HG03432 (cell line): ENCODE measurements at regions not wholly inside any gene's neighbourhood (a gene's known extent, or its start where the extent isn't known, plus 50 kb on each side); places are given as distances from the start of the nearest gene placed in this dataset.

Experiments
- ATAC-seq: cut with Tn5 transposase; IDR thresholded peaks from one replicate; pipeline ENCODE4 v1.9.1; 2021; ENCODE audit warnings: mild to moderate bottlenecking, moderate library complexity; ENCODE audit not compliant: unreplicated experiment

DNA sequence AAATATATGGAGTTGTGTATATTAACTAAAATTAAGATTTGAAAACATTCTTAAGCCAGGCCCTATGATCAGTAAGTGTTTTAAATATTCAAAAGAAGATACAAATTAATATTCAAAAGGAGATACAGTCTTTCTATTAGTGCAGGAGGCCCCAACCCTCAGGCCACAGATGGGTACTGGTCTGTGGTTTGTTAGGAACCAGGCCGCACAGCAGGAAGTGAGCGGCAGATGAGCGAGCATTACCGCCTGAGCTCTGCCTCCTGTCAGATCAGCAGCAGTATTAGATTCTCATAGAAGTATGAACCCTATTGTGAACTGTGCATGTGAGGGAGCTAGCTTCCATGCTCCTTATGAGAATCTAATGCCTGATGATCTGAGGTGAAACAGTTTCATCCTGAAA lies 232.9 kb downstream of the FOXO1 start:
- ATAC-seq: peak; percentile 42

DNA sequence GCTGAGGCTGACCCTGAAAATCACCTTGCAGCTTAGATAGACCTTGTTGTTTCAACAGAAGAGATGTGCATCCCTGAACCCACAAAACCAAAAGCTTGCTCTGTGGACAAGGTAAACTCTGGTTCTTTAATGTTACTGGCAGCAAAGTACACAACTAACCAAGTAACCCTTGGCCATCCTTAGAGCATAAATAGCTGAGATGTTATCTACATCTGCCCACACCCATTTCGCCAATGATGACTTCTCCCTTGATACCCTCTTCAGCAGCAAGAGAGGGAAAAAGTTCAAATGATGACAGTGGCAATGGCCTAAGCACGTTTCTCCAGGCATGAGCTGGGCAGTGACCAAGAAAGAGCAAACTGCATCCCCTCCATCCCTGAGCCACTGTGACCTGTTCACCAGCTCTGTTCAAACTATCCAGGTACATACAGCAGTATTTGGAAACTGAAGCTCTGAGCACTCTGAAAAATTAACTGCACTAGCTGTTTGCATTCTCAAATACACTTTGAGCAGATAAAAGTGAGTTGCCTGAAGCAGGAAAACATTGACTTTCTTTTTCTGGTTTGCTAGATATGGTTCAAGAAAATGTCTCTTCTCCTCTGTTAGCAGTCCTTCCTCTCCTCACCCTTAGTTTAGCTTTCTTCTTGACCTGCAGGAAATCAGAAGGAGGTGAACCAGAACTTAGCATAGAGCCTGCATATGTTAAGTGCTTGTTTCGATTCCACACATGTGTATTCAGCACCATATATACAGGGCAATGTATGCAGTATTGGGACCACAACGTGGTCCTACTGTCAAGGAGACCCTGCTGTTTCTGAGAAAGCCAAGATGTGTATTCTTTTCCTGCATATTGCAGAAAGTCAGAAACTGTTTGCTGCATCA lies 231.7 kb downstream of the FOXO1 start:
- peak; percentile 39 for ATAC-seq

DNA sequence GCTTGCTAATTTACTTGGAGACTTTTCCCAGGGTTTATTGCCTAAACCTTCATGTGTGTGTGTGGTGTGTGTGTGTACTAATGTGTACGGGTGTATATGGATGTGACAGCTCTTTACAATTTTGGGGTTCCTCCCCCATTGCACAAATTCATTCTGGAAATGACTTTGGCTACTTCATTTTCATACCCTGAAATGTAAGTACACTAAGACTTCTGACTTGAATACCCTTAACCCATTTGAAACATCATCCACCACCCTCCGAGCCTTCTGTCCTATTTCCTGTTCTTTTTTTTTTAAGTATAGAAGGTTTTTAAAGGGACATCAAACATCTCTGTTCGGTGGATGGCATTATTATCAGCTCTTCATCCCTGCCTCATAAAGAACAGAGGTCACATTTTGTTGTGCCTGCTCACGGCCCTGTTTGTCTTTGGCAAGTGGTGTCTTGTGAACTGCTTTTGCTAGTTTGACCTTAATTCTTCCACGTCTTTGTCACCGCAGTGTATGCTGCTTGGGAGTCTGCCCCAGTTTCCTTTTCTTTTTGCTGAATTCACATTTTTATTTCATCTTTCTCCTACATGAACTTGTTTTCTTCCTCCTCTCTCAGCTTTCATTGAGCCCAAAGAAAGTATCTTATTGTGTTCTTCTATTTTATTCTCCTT lies 228.3 kb downstream of the FOXO1 start:
- ATAC-seq: no peak

DNA sequence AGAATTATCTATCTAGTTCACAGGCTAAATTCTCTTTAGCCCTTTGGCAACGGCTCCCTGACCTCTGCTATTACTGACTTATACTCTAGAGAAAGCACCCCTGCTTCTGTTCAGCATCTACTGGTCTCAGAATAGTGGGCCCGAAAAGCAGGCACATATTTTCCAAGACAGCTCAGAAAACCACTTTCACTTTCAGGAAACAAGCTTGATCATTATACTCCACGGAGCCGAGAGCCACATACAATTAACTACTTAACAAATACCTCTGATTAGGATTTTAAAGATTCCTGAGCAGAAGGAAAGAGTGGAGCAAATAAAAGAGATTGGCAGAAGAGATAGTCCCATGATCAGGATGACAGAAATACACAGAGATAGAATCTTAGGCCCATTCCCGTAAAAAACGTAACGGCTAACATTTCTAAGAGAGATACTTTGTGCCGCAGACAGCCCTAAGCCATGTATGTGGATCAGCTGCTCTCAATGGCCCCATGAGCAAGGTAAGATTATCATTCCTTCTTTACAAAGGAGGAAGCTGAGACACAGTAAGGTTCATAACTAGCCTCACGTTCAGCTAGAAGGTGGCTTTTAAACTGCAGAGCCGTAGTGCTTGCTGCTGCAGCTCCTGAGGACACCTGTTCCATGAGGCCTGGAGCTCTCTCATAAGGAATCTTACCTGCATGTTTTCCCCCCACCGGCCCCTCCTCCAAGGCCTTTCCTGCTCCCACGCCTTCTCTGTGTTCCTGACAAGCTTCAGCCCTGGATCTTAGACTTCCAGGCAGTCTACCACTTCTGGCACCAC lies 227.2 kb downstream of the FOXO1 start:
- ATAC-seq: no peak

DNA sequence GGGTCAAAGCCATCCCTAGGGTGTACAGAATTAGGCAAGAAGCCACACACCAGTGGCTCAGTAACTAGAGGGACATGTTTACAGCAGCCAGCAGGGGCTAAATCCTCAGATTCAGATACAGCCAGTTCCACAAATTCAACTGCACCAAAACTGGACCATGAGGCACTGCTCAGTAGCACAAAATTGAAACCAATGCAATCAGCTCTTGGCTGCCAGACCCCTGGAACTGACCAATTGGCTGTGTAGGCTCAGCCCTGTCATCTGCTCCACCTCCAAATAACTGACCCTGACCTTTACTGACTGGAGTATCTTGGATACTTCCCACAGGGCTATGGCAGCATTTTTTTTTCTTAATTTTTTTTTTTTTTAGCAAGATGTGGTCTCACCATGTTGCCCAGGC lies 226.5 kb downstream of the FOXO1 start:
- no peak for ATAC-seq

DNA sequence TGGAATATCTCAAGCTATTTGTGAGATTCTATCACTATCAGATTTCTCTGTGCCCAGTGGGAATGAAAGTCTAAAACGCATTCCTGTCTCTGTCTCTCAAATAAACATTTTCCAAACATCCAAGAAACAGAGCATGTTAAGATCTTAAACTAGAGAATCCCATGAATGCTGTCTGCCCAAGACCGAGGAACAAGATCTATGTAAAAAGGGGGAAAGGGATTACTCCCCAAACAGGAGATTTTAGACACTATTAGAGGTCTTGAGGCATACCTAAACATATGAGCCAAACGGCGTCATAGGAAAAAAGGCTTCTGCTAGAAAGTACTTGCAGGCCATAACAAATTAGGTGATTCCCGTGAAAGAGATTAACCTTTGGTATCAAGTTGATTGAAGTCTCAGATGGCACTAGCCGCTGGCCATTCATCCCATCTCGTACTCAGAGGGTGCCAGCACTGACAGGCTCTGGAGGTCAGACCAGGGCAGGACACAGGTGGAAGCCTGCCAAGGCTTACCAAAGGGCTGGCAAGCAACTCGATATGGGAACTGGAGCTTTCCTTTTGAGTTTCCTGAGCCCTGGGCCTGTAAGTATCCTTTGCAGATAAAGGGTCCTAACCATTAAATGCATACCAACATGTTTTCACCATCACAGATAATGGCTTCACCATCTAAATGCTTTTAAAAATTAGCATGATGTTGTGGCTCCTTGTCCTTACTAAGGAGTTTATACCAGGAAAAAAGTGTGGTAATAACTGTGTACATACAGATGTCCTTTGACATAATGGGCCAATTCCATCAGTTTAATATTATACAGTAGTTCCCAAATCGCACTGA lies 225.2 kb downstream of the FOXO1 start:
- ATAC-seq: no peak

DNA sequence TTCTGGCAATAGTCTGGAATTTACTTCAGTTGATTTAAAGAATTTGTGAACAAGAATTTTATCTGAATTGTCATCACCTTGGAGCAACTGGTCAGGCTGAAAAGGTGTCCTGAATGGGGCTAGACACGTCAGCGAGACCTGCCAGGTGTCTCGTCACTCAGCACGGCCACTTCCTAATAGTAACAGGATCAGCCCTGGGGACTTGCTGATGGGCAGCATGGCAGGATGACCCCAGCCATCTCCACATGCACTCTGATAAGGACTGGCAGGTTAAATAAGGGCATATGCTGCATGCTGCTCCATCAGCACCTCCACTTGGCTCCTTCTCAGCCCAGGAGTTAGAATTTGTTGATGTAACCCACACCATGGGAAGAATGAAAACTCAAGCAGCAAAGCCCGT lies 224.2 kb downstream of the FOXO1 start:
- ATAC-seq: no peak

DNA sequence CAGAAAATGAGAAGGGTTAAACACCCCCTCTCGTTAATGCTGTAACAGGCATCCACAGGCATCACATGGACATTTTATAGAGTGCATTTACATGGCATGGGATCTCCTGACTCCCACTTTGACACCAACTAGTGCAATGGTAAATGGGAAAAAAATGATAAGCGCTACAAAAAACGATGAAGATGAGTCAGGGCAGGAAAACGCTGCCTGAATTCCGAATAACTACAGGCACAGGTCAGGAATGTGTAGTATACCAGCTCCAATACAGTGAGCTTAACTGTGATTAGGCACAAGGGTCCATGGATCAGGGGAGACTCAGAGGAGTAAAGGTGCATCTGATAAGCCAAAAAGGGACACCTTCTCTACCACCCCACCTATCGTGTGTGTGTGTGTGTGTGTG lies 223.6 kb downstream of the FOXO1 start:
- no peak for ATAC-seq

DNA sequence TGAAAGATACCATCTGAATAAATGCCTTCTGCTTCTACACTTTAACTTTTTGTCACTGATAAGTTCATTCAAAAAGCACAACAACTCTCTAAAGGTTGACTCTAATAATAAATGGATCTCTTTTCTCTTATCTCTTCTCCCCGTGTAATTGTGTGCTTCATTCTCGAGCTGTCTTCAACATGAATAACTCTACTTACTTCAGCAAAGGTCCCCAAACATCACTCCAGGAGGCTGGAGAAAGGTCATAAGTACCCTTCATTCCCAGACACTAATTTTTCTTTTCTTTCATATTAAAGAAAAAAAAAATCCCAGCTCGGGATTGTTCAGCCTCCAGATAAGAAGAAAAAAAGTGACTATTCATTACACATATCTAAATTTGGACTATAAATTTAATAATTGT lies 222.2 kb downstream of the FOXO1 start:
- ATAC-seq: no peak

DNA sequence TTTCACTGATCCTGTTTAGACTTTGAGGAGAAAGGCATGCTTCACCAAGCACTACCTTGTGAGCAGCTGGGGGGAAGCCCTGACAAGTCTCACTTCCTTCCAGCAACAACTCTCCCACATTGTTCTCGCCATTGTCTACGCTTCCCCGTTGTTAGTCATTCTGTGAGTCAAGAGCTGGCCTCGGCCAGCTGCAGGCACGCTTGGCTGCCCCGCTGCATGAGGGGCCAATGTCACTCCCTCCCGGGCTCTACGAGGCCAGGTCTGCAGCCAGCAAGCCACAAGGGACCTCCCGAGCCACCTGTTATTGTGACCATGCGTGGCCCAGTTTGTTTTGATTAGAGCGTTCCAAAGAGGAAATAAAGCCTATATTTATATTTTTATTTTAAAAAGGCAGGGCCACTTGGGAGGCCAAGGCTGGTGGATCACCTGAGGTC lies 220.9 kb downstream of the FOXO1 start:
- peak; percentile 99 for ATAC-seq

DNA sequence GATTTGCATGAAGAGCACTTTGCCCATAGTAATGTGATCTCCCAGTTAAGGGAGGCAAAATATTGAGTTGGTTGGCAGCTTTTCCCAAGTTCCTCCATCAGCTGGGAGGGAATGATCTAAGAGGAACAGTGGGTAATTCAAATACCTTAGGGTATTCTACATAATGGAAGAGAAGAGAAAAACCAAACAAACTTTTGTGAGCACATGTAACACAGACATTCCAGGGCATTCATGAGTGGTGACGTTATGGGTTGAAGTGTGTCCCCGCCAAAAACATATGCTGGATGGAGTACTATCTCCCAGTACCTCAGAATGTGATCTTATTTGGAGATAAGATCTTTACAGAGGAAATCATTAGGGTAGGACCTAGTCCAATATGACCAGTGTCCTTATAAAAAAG lies 220.1 kb downstream of the FOXO1 start:
- ATAC-seq: no peak

DNA sequence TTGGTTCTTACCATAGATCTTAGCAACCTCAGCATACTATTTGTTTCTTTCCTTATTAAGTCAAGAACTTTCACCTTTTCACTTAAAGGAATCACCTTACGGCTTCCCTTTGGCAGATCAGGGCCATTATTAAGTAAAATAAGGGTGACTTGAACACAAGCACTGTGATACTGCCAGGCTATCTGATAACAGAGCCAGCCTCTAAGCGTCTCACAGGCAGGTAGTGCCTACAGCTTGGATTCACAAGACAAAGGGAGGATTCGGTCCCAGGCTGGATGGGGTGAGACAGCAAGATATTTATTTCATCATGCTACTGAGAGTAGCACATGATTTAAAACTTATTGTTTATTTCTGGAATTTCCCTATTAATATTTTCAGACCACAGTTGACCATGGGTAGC lies 218.6 kb downstream of the FOXO1 start:
- no peak for ATAC-seq

DNA sequence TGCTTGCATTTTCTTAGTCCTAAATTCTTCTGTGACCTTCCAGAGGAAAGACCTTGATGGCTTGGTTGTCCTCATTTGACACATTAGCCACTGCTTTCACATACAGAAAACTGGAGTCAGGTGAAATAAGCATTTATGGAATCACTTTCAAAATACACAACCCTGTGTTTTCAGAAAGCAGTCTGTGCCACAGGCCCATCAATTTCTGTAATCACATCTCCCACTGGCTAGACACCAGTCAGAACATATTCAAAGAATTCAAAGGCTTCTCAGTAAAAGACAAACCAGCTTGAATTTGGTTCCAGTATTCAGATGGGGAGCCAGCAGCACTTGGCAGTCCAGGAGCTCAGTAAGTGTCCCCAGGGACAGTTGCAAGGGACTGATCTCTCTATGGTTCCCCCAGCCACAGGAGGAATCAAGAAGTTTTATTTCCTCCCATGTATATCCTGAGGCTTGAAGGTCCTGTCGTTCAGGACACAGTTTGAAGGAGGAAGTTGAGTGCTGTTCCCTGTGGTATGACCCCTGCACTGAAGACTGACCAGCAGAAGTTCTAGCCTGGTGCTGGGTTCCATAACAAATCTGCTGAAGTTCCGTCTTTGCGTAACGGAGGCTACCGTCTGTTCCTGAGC lies 214.3 kb downstream of the FOXO1 start:
- ATAC-seq: no peak

DNA sequence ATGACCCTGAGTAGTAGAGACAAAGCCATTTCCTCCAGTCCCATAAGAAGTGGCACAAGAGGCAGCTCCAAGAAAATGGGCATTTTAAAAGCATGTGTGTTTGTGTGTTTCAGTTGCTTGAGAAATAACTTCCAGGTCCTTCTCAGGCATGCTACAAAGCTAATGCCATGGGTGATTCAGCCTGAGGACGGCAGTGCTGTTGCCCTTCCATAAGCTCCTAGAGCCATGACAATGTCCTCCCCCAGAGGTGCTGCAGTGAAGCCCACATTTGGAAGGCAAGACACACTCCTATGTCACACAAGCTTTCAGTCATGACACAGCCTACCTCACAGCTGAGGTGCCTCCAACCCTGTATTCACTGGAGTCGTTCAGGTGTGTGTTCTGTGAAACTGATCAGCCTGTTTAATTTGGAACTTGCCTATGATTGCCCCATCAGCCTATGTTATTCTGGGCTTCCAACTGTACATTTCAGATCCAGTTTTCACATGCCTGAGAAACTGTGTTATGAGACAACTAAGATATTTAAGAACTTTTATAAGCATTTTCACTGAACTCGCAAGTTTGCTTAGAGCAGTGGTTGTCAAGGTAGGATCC lies 213.6 kb downstream of the FOXO1 start:
- no peak for ATAC-seq

DNA sequence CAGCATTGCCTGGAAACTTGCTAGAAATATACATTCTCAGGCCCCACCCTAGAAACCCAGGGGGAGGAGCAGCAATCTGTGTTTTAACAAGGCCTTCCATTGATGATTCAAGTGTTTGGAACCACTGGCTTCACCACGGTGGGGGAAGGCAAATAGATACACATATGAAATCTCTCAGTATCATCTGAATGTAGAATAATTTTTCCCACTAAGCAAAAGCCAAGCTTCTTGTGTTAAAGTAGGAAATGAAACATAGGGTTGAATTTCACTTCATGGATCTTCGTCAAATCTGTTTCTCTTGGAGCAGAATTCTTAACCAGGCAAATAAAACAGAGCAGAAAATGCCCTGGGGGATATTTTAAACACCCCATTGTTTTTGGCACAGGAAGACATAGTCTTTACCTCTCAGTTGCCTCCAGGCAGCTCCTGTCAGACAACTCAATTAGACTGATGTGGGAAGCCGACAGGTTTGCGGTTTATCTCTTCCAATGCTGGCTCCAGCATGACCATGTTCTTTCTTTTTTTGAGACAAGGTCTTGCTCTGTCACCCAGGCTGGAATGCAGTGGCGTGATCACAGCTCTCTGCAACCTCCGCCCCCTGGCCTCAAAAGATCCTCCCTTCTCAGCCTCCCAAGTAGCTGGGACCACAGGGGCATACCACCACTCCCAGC lies 213.0 kb downstream of the FOXO1 start:
- ATAC-seq: no peak

DNA sequence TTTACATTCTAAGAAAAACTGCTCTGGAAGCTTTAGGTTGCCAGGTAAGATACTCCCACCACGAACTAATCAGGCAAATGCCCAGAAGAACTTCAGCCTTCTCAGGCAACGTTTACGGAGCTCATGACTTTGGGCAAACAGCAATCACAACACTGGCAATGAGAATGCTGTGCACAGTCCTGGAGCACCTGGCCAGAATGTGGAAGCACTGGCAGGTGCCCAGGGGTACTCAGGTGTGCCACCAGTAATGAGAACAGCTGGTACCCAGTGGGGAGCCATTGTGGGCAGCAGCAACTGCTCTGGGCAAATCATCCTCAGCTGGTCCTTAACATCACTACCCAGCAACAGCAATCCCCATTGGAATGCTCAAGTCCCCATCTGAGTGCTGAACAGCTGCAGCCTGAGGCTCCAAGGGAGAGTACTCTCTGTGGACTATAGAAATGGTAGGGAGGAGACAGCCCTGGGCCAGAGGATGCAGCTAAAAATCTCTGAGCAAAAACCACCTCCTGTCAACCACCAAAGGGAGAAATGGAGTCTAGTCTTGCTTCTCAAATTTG lies 210.0 kb downstream of the FOXO1 start:
- ATAC-seq: no peak

DNA sequence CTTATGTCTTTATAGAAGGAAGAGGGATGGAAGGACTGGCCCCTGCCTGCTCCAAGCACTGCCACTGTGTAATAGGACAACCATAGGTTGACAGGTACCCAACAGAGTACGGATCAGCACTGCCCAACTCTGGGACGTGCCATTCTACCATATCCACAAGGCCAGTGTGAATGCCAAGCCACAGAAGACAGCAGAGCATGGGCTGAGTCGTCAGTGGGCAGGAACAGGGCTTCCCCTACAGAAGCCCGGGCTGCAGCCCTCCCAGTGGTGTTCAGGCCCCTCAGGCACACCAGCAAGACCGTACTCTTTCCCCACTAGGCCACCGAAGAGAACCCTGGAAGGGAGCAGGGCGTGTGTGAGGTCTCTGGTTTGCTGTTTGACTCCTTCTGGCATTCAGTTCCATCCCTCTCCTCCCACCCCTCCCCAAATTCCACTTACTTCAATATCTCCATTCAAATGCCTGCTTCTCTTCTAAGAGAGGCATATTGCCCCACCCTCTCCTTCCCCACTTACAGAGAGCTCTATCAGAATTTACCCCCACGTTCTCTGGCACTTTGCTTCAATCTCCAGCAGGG lies 209.4 kb downstream of the FOXO1 start:
- ATAC-seq: no peak

DNA sequence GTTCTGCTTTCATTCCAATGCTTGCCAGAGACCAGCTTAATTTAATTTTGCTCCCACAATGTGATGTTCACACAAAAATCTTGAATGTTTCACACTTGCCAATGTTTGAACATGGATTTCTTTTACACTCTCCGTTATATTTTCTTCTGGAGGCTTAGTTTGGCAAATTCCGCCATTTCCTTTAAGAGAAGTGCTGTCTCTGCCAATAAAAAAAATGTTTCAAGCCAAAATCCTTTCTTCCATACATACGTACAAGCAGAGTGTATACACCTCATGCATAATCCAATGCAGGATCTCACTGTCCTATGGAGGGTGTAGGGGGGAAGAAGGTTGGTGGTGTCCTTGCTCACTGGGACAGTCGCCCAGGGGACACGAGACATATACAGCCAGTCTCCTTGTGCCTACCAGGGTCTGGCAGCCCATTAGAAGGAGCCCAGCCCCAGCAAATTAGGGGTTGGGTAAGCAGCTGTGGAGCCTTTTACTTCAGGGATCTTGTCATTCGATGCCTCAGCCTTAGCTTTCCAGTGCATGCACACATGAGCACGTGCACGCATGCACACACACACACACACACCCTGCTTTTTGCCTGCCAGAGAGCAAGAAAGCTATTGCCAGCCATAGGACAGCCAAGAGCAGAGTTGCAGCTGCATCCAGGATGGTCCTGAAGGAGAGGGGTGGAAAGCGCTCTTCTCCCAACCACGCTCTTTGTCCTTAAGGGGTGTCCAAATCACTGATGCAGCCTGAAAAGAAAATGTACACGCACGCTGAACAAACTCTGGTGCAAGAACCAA lies 208.3 kb downstream of the FOXO1 start:
- no peak for ATAC-seq
